ENCODE measurements at regions not wholly inside any gene's neighbourhood (a gene's known extent, or its start where the extent isn't known, plus 50 kb on each side); places are given as distances from the start of the nearest gene placed in this dataset.
"Not testable (repeated sequence)": the region's sequence is repeated elsewhere in the genome, so short reads cannot be mapped to it uniquely, and the experiment has no call there.

DNA sequence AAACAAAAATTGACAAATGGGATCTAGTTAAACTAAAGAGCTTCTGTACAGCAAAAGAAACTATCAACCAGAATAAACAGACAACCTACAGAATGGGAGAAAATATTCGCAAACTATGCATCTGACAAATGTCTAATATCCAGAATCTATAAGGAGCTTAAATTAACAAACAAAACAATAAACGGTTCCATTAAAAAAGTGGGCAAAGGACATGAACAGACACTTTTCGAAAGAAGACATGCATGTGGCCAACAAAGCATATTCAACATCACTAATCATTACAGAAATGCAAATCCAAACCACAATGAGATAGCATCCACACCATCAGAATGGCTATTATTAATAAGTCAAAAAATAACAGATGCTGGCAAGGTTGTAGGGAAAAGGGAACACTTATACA, 50.5 kb upstream of the MED13L start:
- DNase-seq (ENCODE audit: low read depth); H3K4me3 ChIP-seq (ENCODE audit: low read depth, low read length): not testable (repeated sequence)

GRCh38 chr12:116331876-116332275, 54.4 kb upstream of the MED13L start:
- no peak for DNase-seq (ENCODE audit: low read depth)
- TF ChIP-seq, protein P1, sequence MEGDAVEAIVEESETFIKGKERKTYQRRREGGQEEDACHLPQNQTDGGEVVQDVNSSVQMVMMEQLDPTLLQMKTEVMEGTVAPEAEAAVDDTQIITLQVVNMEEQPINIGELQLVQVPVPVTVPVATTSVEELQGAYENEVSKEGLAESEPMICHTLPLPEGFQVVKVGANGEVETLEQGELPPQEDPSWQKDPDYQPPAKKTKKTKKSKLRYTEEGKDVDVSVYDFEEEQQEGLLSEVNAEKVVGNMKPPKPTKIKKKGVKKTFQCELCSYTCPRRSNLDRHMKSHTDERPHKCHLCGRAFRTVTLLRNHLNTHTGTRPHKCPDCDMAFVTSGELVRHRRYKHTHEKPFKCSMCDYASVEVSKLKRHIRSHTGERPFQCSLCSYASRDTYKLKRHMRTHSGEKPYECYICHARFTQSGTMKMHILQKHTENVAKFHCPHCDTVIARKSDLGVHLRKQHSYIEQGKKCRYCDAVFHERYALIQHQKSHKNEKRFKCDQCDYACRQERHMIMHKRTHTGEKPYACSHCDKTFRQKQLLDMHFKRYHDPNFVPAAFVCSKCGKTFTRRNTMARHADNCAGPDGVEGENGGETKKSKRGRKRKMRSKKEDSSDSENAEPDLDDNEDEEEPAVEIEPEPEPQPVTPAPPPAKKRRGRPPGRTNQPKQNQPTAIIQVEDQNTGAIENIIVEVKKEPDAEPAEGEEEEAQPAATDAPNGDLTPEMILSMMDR (IDR thresholded peaks at IDR 0.05; ENCODE audit: insufficient read depth, low read depth, low read length, missing control alignments), result no peak
- H3K4me3 ChIP-seq (ENCODE audit: low read depth, low read length), result no peak overlapping the region

- TF ChIP-seq, protein P1 (IDR thresholded peaks at IDR 0.05; ENCODE audit: insufficient read depth, low read depth, low read length, missing control alignments), result no peak
- no peak for DNase-seq (ENCODE audit: low read depth)
These were observed 55.4 kb upstream of the MED13L start for GRCh38 chr12:116332705-116333380.

GRCh38 chr12:116333402-116333801, 55.9 kb upstream of the MED13L start:
- no peak for DNase-seq (ENCODE audit: low read depth)
- TF ChIP-seq, protein P1 (IDR thresholded peaks at IDR 0.05; ENCODE audit: insufficient read depth, low read depth, low read length, missing control alignments), result no peak
- H3K4me3 ChIP-seq (ENCODE audit: low read depth, low read length), result no peak overlapping the region

More at GRCh38 chr12:116332705-116333380, 55.4 kb upstream of the MED13L start:
- no peak overlapping the region for H3K4me3 ChIP-seq (ENCODE audit: low read depth, low read length)

DNA sequence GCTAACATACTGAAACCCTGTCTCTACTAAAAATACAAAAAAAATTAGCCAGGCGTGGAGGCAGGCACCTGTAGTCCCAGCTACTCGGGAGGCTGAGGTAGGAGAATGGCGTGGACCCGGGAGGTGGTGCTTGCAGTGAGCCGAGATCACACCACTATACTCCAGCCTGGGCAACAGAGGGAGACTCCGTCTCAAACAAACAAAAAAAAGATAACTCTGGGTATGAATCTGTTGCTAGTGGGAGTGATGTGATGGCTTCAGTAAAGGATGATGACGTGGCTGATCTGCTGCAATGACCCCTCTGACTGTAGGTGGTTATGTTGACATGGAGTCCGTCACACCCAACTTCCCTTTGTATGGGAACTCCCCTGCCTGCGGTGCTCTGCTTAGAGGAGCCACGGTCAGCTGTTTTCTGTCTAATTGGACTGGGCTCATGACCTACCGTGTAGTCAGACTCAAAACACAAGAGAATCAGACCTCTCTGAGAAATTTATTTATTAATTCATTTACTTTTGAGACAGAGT, 59.1 kb upstream of the MED13L start:
- peak; percentile 90 for DNase-seq (ENCODE audit: low read depth)
- no peak overlapping the region for H3K4me3 ChIP-seq (ENCODE audit: low read depth, low read length)
- TF ChIP-seq, protein P1 (IDR thresholded peaks at IDR 0.05; ENCODE audit: insufficient read depth, low read depth, low read length, missing control alignments), result no peak

GRCh38 chr12:116337312-116337711, 59.8 kb upstream of the MED13L start:
- no peak for DNase-seq (ENCODE audit: low read depth)
- no peak overlapping the region for H3K4me3 ChIP-seq (ENCODE audit: low read depth, low read length)
- TF ChIP-seq, protein P1 (IDR thresholded peaks at IDR 0.05; ENCODE audit: insufficient read depth, low read depth, low read length, missing control alignments), result no peak

DNA sequence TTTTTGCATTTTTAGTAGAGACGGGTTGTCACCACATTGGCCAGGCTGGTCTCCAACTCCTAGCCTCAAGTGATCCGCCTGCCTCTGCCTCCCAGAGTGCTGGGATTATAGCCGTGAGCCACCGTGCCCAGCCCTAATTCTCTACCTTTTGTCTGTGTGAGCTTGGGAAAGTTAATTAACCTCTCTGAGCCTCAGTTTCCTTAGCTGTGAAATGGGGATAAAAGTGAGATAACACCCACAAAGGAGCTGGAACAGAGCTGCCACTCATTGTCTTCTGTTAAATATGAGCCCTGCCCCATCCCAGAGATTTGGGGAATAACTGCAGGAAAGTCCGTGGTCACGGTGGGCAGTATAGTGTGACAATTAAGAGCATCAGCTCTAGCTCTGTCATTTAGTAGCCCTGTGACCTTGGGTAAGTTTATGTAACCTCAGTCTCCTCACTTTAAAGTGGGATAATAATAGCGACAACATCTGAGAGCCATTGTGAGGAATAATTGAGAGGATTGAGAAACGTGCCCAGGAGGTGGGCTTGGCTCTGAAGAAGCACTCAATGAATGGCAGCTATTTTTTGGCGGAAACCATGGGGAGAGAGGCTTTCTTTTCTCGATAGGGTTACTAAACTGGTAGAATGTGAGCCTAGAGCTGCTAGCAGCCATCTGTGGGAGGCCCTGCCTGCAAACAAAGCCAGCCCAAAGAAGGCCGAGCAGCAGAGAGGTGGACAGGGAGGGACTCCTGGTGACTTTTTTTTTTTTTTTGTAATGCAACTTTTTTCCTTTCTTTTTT, 60.8 kb upstream of the MED13L start:
- H3K4me3 ChIP-seq (ENCODE audit: low read depth, low read length), result no peak overlapping the region
- TF ChIP-seq, protein P1 (IDR thresholded peaks at IDR 0.05; ENCODE audit: insufficient read depth, low read depth, low read length, missing control alignments), result no peak
- DNase-seq (ENCODE audit: low read depth), result peak; percentile 42

Measured in GM12865 (cell line).